ENCODE measurements at regions not wholly inside any gene's neighbourhood (a gene's known extent, or its start where the extent isn't known, plus 50 kb on each side); places are given as distances from the start of the nearest gene placed in this dataset.
"Not testable (repeated sequence)": the region's sequence is repeated elsewhere in the genome, so short reads cannot be mapped to it uniquely, and the experiment has no call there.

GRCh38 chr6:139987091-139987490 lies 612.6 kb upstream of the CITED2 start:
- H3K4me3 Mint-ChIP-seq: no peak overlapping the region
- H3K4me1 Mint-ChIP-seq (ENCODE audit: low read depth): no peaks in the 10 kb centered on the region
- H3K9me3 Mint-ChIP-seq (ENCODE audit: low read depth): no peaks in the 10 kb centered on the region
- H3K27me3 Mint-ChIP-seq: peaks cover 2% of the 10 kb centered on the region
- no peaks in the 10 kb centered on the region for H3K36me3 Mint-ChIP-seq
- no peak overlapping the region for H3K27ac Mint-ChIP-seq

- Mint-ChIP-seq H3K4me3 (no peak overlapping the region), H3K4me1 (ENCODE audit: low read depth) (peaks cover 4% of the 10 kb centered on the region), H3K36me3 (no peaks in the 10 kb centered on the region), H3K27ac (no peak overlapping the region), H3K27me3 (peaks cover 2% of the 10 kb centered on the region), H3K9me3 (ENCODE audit: low read depth) (no peaks in the 10 kb centered on the region)
These were observed 610.9 kb upstream of the CITED2 start for GRCh38 chr6:139985236-139985815.

GRCh38 chr6:139984317-139984716 lies 609.9 kb upstream of the CITED2 start:
- Mint-ChIP-seq H3K36me3 (no peaks in the 10 kb centered on the region), H3K27ac (no peak overlapping the region), H3K4me3 (no peak overlapping the region), H3K4me1 (ENCODE audit: low read depth) (peaks cover 4% of the 10 kb centered on the region), H3K27me3 (peaks cover 2% of the 10 kb centered on the region), H3K9me3 (ENCODE audit: low read depth) (no peaks in the 10 kb centered on the region)

GRCh38 chr6:139983555-139984276 lies 609.3 kb upstream of the CITED2 start:
- H3K27me3 Mint-ChIP-seq: peaks cover 2% of the 10 kb centered on the region
- H3K9me3 Mint-ChIP-seq (ENCODE audit: low read depth): no peaks in the 10 kb centered on the region
- no peaks in the 10 kb centered on the region for H3K36me3 Mint-ChIP-seq
- peaks cover 4% of the 10 kb centered on the region for H3K4me1 Mint-ChIP-seq (ENCODE audit: low read depth)
- H3K27ac Mint-ChIP-seq: no peak overlapping the region
- no peak overlapping the region for H3K4me3 Mint-ChIP-seq

- Mint-ChIP-seq H3K4me1 (ENCODE audit: low read depth) (peaks cover 4% of the 10 kb centered on the region), H3K4me3 (no peak overlapping the region), H3K36me3 (no peaks in the 10 kb centered on the region), H3K9me3 (ENCODE audit: low read depth) (no peaks in the 10 kb centered on the region), H3K27me3 (peaks cover 2% of the 10 kb centered on the region), H3K27ac (no peak overlapping the region)
These were observed 608.3 kb upstream of the CITED2 start for GRCh38 chr6:139982652-139983295.

GRCh38 chr6:139982195-139982594 lies 607.7 kb upstream of the CITED2 start:
- H3K27me3 Mint-ChIP-seq: peaks cover 2% of the 10 kb centered on the region
- H3K4me3 Mint-ChIP-seq: no peak overlapping the region
- peaks cover 4% of the 10 kb centered on the region for H3K4me1 Mint-ChIP-seq (ENCODE audit: low read depth)
- H3K27ac Mint-ChIP-seq: no peak overlapping the region
- no peaks in the 10 kb centered on the region for H3K36me3 Mint-ChIP-seq
- no peaks in the 10 kb centered on the region for H3K9me3 Mint-ChIP-seq (ENCODE audit: low read depth)

GRCh38 chr6:139981768-139982181 lies 607.3 kb upstream of the CITED2 start:
- no peak overlapping the region for H3K27ac Mint-ChIP-seq
- H3K4me3 Mint-ChIP-seq: no peak overlapping the region
- no peaks in the 10 kb centered on the region for H3K9me3 Mint-ChIP-seq (ENCODE audit: low read depth)
- H3K27me3 Mint-ChIP-seq: peaks cover 2% of the 10 kb centered on the region
- H3K36me3 Mint-ChIP-seq: no peaks in the 10 kb centered on the region
- peaks cover 4% of the 10 kb centered on the region for H3K4me1 Mint-ChIP-seq (ENCODE audit: low read depth)

- peaks cover 4% of the 10 kb centered on the region for H3K4me1 Mint-ChIP-seq (ENCODE audit: low read depth)
- no peak overlapping the region for H3K27ac Mint-ChIP-seq
- no peak overlapping the region for H3K4me3 Mint-ChIP-seq
- H3K27me3 Mint-ChIP-seq: peaks cover 3% of the 10 kb centered on the region
- no peaks in the 10 kb centered on the region for H3K36me3 Mint-ChIP-seq
- no peaks in the 10 kb centered on the region for H3K9me3 Mint-ChIP-seq (ENCODE audit: low read depth)
These were observed 606.7 kb upstream of the CITED2 start for GRCh38 chr6:139981066-139981624.

GRCh38 chr6:139980631-139981030 lies 606.2 kb upstream of the CITED2 start:
- not testable (repeated sequence) for H3K4me1 Mint-ChIP-seq (ENCODE audit: low read depth); H3K36me3 Mint-ChIP-seq; H3K27me3 Mint-ChIP-seq; H3K4me3 Mint-ChIP-seq; H3K27ac Mint-ChIP-seq; H3K9me3 Mint-ChIP-seq (ENCODE audit: low read depth)

GRCh38 chr6:139979021-139979725 lies 604.7 kb upstream of the CITED2 start:
- H3K4me3 Mint-ChIP-seq: no peak overlapping the region
- H3K36me3 Mint-ChIP-seq: no peaks in the 10 kb centered on the region
- no peak overlapping the region for H3K27ac Mint-ChIP-seq
- peaks cover 6% of the 10 kb centered on the region for H3K27me3 Mint-ChIP-seq
- peaks cover 4% of the 10 kb centered on the region for H3K4me1 Mint-ChIP-seq (ENCODE audit: low read depth)
- no peaks in the 10 kb centered on the region for H3K9me3 Mint-ChIP-seq (ENCODE audit: low read depth)

- Mint-ChIP-seq H3K4me3 (no peak overlapping the region), H3K36me3 (no peaks in the 10 kb centered on the region), H3K9me3 (ENCODE audit: low read depth) (no peaks in the 10 kb centered on the region), H3K27ac (no peak overlapping the region), H3K4me1 (ENCODE audit: low read depth) (peaks cover 4% of the 10 kb centered on the region), H3K27me3 (peaks cover 8% of the 10 kb centered on the region)
These were observed 603.5 kb upstream of the CITED2 start for GRCh38 chr6:139977887-139978332.

- H3K4me1 Mint-ChIP-seq (ENCODE audit: low read depth): no peaks in the 10 kb centered on the region
- peaks cover 9% of the 10 kb centered on the region for H3K27me3 Mint-ChIP-seq
- H3K9me3 Mint-ChIP-seq (ENCODE audit: low read depth): no peaks in the 10 kb centered on the region
- H3K27ac Mint-ChIP-seq: no peak overlapping the region
- H3K4me3 Mint-ChIP-seq: no peak overlapping the region
- H3K36me3 Mint-ChIP-seq: no peaks in the 10 kb centered on the region
These were observed 599.4 kb upstream of the CITED2 start for GRCh38 chr6:139973669-139974344.

GRCh38 chr6:139972116-139972515 lies 597.7 kb upstream of the CITED2 start:
- no peaks in the 10 kb centered on the region for H3K9me3 Mint-ChIP-seq (ENCODE audit: low read depth)
- peaks cover 9% of the 10 kb centered on the region for H3K27me3 Mint-ChIP-seq
- no peaks in the 10 kb centered on the region for H3K4me1 Mint-ChIP-seq (ENCODE audit: low read depth)
- no peak overlapping the region for H3K4me3 Mint-ChIP-seq
- H3K27ac Mint-ChIP-seq: no peak overlapping the region
- no peaks in the 10 kb centered on the region for H3K36me3 Mint-ChIP-seq

GRCh38 chr6:139970591-139970991 lies 596.1 kb upstream of the CITED2 start:
- Mint-ChIP-seq H3K27me3 (peaks cover 3% of the 10 kb centered on the region), H3K9me3 (ENCODE audit: low read depth) (no peaks in the 10 kb centered on the region), H3K27ac (no peak overlapping the region), H3K36me3 (no peaks in the 10 kb centered on the region), H3K4me1 (ENCODE audit: low read depth) (no peaks in the 10 kb centered on the region), H3K4me3 (no peak overlapping the region)
